NCI-H146 treated with DMSO at 0.1 percent for 48 hours (cell line): ENCODE measurements at regions not wholly inside any gene's neighbourhood (a gene's known extent, or its start where the extent isn't known, plus 50 kb on each side); places are given as distances from the start of the nearest gene placed in this dataset.

Experiments
- DNase-seq: peaks from one replicate; lab custom pipeline; 2025; ENCODE audit not compliant: unreplicated experiment; lab: John Stamatoyannopoulos, UW

- no peak for DNase-seq
These were observed 994.7 kb upstream of the MIR17HG start for GRCh38 chr13:90352763-90353162.

GRCh38 chr13:90355162-90355751, 992.2 kb upstream of the MIR17HG start:
- DNase-seq = no peak

DNA sequence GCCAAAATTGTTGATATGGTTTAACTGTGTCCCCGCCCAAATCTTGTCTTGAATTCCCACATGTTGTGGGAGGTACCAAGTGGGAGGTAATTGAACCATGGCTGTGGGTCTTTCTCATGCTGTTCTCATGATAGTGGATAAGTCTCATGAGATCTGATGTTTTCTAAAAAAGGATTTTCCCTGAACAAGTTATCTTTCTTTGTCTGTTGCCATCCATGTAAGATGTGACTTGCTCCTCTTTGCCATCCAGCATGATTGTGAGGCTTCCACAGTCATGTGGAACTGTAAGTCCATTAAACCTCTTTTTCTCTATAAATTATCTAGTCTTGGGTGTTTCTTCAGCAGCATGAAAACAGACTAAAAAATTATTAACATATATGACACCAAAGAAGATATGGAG, 986.7 kb upstream of the MIR17HG start:
- no peak for DNase-seq

- no peak for DNase-seq
These were observed 984.8 kb upstream of the MIR17HG start for GRCh38 chr13:90362707-90363106.

DNA sequence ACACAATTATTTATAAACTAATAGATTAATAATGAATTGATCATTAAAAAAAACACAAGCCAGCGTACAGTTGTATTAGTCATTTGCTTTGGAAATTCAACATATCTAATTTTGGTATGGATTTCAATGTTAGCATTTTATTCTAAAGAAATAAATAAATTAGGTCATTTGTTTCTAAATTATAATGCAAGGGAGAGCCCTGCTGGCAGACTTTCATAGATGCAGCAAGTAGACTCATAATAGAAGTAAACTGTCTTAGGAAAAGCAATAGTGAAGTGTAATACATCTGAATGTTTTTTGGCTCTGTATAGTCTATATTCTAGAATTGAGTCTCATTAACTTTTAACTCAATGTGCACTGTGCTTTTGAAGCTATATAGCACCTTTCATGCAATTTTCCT, 982.4 kb upstream of the MIR17HG start:
- DNase-seq = no peak

DNA sequence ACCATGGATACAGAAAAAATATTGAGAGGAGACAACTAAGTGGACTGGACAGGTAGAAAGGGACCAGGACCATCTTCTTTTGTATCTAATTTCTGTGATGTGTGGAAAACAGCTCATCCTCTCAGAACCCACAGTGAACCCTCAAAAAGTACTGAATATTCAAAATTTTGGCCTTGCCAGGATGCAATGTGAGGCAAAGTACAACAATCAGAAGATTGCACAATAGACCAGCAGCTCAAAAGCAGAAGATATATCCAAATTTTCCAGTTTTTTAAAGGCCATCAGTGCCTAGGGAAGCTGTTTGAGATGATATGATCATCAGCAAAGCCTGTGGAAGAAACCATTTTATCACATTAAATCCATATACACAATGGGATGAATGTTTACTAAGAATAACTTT, 973.3 kb upstream of the MIR17HG start:
- DNase-seq = no peak

GRCh38 chr13:90375851-90376250, 971.6 kb upstream of the MIR17HG start:
- no peak for DNase-seq

GRCh38 chr13:90382425-90382824, 965.1 kb upstream of the MIR17HG start:
- DNase-seq = no peak

DNA sequence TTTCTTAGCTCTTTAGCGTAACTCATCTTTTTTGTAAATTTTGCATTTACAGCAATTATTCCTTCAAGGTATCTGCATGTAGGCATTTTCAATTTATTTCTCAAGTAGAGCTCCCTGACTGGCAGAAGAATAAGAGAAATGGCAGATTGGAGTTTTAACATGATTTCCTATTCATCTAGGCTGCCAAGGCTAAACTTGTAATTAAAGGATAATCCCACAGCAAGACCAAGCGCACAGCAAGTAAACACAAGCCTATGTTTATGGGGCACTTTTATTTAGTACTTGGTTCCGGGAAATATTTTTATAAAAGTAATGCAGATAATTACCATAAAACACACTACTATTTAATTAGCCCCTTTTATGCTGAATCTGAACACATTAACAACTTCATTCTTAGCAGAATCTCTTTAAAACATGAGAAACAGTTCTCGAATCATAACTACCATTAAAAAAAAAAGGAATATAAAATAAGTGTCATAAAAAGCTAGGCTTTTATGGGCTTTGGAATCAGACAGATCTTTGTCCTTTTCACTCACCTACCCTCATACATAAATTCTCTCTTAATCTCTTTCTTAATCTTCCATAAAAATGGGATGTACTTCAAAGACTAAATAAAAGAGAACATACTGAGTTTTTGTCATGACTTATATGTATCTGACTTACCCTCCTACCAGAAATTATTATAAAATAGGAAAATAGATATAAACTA, 961.6 kb upstream of the MIR17HG start:
- DNase-seq = no peak

DNA sequence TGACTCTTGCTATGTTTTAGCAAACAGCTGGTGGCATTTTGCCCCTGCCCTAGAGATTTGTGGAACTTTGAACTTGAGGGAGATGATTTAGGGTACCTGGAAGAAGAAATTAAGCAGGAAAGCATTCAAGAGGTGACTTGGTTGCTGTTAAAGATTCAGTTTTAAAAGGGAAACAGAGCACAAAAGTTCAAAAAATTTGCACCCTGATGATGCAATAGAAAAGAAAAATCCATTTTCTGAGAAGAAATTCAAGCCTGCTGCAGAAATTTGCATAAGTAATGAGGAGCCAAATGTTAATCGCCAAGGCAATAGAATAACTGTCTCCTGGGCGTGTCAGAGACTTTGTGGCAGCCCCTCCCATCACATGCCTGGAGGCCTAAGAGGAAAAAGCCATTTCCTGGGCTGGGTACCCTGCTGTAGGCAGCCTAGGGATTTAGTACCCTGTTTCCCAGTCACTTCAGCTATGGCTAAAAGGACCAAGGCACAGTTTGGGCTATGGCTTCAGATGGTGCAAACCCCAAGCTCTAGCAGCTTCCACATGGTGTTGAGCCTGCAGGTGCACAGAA, 958.5 kb upstream of the MIR17HG start:
- DNase-seq = no peak

DNA sequence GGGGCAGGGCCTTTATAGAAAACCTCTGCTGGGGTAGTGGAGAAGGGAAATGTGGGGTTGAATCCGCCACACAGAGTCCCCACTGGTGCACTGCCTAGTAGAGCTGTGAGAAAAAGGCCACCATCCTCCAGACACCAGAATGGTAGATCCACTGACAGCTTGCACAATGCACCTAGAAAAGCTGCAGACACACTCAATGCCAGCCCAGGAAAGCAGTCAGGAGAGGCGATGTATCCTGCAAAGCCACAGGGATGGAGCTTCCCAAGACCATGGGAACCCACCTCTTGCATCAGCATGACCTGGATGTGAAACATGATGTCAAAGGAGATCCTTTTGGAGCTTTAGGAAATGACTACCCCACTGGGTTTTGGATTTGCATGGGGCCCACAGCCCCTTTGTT, 958.0 kb upstream of the MIR17HG start:
- DNase-seq = no peak

DNA sequence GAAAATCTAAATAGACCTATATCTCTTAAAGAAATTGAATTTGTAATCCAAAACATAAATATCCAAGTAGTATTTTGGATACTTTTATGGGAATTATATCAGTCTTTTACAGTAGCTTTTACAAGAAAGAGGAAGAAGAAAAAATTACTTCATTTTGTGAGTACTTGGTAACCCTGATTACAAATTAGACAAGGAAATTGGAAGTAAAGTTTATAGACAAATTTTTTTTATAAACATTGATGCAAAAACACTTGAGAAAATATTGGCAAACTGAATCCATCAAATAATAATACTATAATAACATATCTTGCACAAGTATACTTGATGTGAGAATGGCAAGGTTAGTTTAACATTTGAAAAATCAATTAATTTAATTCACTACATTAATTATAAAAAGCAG, 954.1 kb upstream of the MIR17HG start:
- no peak for DNase-seq

DNA sequence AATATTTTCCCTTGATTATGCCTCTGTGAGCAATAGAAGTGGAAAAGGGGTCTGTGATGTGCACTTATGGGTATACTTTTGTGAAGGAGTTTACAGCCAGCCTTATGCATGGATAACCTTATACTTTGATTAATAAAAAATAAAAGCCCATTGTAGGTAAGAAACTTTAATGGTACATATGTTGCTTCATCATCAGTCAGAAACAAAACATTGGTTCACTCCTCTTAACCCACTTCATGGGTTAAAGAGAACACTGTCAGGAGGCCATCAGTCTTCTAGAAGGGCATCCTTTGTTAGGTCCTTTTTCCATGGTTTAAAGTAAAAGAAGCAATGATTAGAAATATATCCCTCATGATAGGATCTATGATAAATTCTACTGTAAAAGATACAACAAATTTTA, 952.1 kb upstream of the MIR17HG start:
- no peak for DNase-seq

DNA sequence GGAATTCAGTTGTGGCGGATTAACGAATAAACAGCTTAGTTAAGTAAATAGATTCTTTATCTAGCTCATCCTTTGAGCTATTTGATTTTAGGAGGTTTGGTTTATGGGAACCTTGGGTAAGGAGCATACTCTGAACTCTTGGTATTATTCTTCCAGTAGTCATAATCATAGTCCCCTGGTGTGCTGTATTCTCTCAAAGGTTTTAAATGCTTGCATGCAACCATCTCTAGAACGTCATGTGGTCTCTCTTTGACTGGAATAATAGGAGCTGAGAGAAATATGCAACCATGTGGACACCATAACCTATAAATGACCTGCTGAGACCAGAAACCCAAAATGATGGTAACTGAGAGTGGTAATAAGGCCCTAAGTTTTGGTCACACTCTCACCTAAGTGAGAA, 951.6 kb upstream of the MIR17HG start:
- no peak for DNase-seq

- DNase-seq = no peak
These were observed 951.2 kb upstream of the MIR17HG start for GRCh38 chr13:90396266-90396665.

- DNase-seq = no peak
These were observed 950.0 kb upstream of the MIR17HG start for GRCh38 chr13:90397503-90397902.

DNA sequence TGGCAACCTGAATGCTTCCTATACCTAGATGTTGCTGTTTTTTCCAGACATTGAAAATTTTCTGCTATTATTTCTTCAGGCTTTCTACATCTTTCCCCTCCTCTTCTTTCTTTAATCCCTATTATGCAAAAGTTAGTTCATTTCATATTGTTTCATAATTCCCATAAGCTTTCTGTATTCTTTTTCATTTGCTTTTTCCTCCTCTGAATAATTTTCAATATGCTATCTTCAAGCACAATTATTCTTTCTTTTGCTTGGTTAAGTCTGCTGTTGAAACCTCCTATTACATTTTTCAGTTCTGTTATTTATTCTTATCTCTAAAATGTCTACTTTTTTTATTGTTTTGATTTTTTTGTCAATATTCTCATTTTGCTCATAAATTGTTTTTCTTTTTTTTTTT, 947.1 kb upstream of the MIR17HG start:
- DNase-seq = no peak

DNA sequence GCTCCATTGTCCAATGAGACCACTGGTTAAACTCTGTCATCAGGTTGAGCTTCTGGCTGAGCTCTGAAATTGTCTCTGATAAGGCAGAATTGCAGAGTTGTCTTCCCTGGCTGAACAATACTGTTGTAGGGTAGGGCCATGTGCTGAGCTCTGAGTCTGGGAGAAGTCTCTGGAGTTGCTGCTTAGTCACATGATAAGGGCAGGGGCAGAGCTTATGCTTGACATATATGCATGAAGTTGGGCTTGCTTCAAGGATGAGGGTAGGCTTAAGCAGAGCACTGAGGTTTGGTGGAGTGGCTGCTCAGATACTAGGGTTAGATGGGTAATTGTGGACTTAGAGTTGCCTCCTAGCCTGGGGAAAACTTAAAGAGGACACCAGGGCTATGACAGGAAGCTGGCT, 946.3 kb upstream of the MIR17HG start:
- DNase-seq = no peak

GRCh38 chr13:90402102-90402501, 945.4 kb upstream of the MIR17HG start:
- DNase-seq = no peak

DNA sequence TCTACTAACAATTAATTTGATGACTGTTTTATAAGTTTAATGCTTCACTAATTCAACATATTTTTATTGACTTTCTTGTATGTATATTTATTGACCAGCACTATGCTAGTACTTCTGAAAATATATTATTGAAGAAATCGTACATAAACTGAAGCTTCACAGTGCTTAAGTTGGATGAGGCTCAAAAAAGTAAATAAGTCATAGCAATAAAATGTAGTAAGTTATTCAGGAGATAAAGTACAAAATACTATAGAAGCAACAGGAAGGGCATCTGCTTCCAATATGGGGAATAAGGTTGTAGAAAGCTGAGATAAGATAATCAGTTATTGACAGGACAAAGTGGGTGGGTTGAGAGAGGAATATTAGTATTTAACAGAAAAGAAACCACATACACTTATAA, 944.9 kb upstream of the MIR17HG start:
- no peak for DNase-seq

GRCh38 chr13:90403330-90404082, 944.0 kb upstream of the MIR17HG start:
- DNase-seq = no peak

DNA sequence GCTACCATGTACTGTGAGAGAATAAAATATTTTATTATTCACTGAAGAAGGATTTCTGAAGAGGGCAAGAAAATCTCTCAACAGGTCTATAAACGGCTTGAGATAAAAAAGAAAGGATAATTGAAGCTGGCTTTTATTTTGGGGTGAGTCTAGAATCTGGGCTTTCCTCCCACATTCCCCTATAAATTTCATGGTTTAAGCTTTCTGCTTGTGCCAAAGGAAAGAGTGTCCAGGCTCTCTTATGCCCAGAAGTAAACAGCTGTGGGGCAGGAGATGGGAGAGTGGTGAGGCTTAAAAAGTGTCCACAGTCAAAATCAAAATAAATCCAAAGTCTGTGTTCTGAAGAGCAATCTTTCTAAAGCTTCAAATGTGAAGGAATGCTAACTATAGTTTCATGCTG, 942.2 kb upstream of the MIR17HG start:
- no peak for DNase-seq
